HG03280 (cell line): ENCODE measurements at regions not wholly inside any gene's neighbourhood (a gene's known extent, or its start where the extent isn't known, plus 50 kb on each side); places are given as distances from the start of the nearest gene placed in this dataset.
A peak's percentile ranks its signal among the peaks of the same experiment; 100 is the strongest.
"Not testable (repeated sequence)": the region's sequence is repeated elsewhere in the genome, so short reads cannot be mapped to it uniquely, and the experiment has no call there.

Source experiments
- ATAC-seq: cut with Tn5 transposase; IDR thresholded peaks from one replicate; pipeline ENCODE4 v1.9.1; 2021; ENCODE audit warnings: mild to moderate bottlenecking, moderate library complexity; ENCODE audit not compliant: unreplicated experiment

DNA sequence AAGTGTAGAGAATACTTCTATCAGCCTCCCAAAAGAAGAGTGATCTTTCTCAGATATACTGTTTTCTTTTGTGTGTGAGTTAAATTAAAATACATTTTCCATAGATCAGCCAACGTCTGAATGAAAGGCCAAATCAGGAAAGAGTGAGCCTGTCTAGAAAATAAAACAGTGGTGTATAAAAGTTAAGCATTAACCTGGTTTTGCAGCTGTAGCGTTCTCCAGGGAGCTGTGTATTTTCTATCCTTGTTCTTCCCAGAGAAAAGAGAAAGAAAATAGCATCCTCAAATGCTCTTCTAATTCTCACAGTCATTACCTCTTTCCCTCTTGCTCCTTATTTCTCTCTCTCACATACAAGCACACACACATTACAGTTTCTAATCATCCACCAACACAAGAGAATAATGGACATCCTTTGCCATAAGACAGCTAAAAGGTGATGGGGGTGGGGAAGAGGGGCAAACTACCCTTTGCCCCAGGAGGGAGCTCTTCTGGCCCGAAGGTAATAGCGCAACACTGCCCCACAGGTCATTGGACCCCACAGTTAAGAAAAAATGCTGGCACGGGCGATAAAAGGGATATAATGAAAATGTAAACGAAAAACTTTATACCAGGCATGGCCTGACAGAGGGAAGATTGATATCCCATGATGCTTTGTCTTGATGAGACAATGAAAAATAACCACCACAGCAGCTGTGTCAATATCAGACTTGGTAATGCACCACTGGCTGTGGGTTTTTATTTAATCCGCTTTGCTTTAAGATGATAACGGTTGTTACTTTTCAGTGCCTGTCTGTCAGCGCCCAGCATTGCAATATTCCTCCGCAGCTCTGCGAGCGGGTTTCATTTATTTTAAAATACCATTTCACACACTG lies 150.3 kb downstream of the NUF2 start:
- no peak for ATAC-seq

DNA sequence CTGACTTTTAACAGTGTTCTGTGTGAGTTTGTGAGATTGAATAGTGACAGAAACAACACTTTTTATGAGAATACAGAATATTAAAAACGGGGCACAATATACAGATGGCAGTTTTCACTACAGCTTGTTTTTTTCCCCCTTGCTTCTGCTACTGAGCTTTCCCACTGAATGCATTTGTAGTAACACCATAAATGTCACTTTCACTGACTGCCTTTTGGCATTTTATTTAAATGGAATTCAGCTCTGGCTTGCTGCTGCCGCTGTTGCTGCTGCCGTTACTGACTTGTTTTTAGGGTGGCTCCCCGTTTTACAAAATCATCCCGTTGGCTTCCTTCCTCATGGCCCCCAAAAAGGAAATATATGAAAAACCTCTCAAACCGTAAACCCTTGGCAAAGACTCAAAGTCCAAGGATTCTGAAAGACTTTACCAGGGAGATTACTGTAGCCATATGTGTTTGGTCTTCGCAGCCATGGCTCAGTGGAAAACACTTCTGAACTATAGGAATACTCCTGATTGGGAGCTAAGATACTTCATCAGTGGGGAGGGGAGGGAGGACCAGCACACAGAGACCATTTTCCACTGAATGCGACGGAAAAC lies 151.0 kb downstream of the NUF2 start:
- ATAC-seq: no peak

DNA sequence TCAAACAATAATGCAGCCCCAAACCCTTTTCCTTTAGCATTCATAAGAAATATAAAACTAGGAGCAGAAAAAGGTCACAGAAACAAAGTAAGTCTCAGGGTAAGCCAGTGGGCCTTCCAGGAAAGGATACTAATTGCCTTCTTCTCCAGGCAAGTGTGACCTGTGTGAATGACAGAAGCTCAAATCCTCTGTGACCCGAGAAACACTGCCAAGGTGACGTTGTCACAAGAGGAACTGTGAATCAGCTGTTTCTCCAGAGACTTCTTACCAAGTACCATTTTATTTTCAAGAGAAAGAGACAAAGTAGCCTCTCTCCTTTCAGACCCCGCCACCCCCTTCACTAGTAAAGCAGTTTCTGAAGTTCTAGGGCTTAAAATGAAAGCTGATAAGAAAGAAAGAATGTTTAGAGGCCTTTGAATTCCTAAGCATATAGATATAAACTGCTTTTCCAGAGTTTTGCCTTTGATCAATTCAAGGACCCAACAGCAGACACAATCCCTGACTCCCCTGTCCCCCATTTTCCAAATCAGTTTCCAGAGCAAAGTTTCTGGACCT lies 155.6 kb downstream of the NUF2 start:
- no peak for ATAC-seq

DNA sequence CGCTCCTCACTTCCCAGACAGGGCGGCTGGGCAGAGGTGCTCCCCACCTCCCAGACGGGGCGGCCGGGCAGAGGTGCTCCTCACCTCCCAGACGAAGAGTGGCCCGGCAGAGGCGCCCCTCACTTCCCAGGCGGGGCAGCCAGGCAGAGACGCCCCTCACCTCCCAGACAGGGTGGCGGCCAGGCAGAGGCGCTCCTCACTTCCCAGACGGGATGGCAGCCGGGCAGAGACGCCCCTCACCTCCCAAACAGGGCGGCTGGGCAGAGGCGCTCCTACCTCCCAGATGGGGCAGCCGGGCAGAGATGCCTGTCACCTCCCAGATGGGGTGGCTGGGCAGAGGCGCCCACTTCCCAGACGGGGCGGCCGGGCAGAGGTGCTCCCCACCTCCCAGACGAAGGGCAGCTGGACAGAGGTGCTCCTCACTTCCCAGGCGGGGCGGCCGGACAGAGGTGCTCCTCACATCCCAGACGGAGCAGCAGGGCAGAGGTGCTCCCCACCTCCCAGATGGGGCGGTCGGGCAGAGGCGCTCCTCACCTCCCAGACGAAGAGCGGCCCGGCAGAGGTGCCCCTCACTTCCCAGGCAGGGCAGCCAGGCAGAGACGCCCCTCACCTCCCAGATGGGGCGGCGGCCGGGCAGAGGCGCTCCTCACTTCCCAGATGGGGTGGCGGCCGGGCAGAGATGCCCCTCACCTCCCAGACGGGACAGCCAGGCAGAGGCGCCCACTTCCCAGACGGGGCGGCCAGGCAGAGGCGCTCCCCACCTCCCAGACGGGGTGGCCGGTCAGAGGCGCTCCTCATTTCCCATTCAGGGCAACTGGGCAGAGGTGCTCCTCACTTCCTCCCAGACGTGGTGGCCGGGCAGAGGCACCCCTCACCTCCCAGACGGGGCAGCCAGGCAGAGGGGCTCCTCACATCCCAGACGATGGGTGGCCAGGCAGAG lies 176.9 kb downstream of the NUF2 start:
- not testable (repeated sequence) for ATAC-seq

DNA sequence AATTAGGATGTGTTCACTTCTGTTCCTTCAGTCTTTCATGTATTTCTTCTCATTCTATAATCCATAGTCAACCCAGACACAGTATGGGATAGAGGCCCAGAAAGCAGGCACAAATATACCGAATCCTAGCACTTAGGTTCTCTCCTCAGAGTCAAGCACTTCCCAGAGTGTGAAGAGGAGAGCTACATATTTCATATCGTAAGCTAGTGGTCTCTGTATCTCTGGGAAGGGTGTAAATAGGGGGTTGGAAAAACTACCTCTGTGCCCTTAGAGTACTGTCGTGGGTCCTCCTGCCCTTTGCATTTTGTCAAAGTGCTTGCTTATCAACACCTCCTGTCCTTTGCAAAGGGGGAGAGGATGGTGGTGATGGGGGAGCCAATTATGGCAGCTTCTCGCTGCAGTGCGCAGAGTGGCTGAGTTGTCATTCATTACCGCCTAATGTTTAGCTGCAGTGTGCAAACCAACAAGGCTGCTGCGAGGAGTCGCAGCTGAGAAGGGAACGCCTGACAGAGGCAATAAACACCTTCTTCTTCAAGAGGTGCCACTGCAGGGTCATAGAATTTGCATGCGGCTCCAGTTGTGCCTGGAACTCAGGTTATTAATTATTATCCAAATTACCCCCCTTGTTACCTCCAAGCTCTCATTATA lies 182.7 kb downstream of the NUF2 start:
- no peak for ATAC-seq

DNA sequence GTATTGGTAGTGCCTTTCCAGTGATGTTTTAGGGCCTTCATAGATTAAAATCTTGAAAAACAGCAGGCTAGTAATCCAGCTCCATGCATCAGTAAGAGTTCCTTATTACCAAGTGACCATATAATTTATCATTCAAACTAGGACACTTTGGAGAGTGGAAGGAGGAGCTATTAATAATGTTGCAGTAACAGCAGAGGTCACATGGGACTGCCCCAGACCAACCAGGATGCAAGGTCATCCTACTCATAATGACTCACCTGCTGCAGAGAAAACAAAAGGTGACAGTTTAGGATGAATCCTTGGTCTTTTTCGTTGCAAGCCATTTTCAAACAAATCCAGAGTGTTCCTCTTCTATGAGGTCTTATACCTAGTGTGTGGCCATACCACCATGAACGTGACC lies 187.4 kb downstream of the NUF2 start:
- no peak for ATAC-seq

DNA sequence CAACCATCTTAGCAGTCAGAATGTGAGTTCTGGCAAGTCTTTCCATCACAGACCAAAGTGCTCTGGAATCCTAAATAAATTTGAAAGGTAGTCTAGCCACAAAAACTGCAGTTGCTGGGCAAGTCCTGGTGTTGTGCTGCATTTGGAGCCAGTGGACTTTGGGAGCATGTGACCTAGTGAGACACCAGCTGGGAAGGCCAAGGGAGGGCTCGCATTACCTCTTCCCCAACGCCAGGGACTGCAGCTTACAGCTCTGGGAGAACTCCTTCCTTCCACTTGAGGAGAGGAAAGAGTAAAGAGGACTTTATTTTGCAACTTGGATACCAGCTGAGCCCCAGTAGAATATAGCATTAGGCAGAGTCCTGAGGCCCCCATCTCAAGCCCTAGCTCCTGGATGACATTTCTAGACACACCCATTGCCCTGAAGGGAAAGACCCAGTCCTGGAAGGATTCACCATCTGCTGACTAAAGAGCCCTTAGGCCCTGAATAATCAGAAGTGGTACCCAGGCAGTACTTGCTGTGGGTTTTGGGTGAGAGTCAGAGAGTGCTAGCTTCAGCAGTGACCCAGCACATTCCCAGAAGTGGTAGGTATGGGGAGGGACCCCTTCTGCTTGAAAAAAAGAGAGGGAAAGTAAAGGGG lies 190.7 kb downstream of the NUF2 start:
- ATAC-seq: no peak

DNA sequence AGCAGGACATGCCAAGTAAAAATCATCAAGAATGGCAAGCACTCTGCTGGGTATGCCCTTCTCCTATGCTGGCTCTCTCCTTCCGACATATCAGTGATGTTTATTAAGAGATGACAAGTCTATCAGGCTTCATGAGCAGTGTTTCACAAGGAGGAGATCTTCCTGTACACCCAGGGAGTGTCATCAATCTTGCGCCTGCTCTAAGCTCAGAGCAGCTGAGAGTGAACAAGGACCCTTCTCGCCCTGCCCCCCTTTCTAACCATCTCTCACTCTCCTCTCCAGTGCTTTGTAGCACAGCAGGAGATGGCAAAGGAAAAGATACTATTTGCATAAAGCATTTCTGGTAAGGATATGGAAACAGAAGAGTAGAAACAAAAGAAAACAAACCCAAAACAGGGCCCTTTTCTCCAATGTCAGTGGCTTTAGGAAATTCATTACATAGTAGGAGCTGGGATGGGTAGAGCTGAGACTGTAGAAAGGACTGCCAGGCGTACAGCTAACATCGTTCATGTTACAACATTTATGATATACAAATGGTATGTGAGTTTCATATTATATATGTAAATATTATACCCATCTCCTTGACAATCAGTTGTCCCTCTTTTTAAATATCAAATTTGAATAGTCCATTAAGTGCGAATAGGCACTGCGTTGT lies 201.7 kb downstream of the NUF2 start:
- no peak for ATAC-seq

DNA sequence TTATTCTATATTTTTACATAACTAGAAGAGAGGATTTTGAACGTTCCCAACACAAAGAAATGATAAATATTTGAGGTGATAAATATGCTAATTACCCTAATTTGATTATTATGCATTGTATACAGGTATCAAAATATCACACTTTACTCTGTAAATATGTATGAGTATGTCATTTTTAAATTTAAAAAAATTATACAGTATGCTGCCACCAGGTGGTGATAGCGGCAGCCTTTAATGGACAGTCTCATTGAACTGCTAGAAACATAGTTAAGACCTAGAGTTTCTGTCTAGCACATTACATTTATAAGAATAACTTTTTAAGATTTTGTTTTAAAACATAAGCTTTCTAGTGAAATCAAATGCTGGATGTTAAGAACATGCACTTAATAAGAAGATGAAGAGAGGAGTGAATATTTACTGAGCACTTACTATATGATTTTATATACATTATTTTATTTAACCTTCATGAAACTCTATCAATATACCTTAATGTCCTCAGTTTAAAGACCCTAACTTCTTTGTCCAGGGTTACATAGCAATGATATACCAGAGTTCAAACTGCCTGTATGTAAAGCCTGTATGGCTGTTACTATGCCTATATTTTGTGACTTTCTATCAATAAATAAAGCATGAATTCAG lies 207.1 kb downstream of the NUF2 start:
- peak; percentile 76 for ATAC-seq

DNA sequence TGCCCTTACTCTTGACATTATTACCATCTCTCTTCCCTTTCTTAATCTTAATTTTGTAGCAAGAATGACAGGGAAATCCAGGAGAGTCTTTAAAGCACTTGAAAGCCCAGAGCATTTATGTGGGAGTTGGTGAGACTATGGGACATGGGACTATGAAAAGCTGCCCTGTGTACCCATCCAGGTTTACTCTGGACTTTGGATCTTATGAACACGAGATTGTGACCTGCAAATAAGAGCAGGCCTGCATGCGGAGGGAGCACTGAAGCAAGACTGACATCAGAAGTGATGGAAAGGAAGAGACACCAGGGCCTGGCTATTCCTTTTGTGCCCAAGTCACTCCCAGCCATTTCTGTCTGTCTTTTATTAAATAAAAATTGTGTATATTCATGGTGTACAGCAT lies 209.6 kb downstream of the NUF2 start:
- no peak for ATAC-seq

DNA sequence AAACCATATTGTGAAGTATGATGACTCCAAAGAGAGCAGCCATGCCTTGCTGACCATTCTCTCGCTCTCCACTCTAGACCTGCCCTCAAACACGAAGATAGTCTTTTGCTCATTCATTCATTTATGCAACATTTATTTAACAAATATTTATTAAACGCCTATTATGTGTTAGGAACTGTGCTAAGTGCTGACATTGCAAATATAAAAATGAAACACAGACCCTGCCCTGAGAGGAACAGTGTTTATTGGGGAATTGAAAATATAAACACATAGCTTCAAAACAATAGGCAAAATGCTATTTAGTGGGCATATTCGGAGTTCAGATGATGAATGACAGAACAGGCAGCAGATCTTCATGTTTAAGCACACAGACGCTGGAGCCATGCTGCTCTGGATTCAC lies 213.6 kb downstream of the NUF2 start:
- no peak for ATAC-seq

DNA sequence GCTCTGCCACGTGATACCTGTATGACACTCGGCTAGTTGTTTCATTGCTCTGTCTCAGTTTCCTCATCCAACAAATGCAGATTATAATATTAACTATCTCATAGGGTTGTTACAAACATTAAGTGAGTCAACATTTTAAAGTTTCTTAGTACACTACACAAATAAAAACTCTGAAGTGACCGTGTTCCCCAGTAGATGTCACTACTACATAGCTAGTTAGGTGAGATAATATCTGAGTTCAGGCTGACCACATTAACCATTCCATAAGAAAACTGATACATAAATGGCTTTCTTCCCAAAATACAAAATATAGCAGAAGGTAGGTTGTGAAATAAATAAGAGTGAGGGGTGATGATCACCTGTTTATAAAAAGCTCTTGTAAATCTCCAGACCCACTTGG lies 214.1 kb downstream of the NUF2 start:
- no peak for ATAC-seq

DNA sequence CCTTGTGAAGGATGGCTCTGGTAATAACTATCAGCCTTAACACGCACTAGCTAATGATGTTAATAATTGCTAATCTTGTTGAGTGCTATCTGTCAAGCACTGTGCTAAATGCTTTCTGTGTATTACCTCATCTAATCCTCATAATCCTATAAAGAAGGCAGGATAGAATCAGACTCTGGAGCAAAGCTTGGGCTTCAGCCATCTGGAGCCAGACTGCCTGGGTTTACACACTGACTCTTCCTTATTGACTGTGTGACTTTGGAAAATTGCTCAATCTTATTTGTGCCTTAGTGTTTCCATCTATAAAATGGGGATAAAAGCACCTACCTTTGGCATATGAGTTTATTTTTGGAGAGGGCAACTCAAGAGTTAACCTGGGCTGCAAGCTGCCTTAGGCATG lies 216.1 kb downstream of the NUF2 start:
- no peak for ATAC-seq

DNA sequence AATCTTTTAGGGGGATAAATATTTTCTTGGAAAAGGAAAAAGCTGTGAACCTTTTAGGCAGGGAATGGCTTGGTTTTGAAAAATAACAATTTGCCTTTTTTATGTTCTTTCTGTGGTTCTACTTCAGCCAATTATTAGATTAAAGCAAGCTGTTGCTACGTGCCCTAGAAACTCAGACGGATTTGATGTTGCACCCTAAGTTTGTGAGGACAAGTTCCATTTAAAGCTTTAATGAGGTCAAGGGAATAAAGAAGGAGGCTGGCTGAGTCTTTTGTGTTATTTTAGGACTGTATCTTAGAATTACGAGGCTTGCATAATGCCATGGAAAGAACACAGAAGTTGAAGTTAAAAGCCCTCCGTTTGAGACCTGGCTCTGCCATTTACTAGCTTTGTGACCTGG lies 216.9 kb downstream of the NUF2 start:
- no peak for ATAC-seq

DNA sequence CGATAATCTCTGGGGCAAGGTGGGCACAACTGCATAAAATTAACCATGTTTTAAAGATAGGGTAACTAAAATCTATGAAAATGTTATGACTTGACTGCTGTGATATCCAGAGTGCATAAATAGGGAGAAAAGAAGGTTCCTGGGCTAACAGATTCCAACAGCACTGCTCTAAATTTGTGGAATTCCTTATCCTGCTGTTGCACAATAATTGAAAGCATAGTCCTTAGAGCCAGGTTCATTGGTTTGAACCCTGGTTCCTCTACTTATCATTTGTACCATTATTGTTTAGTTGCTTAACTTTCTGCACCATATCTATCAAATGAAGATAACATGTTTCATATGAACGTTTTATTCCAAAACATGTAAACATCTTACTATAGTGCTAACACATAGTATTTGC lies 219.0 kb downstream of the NUF2 start:
- ATAC-seq: no peak

DNA sequence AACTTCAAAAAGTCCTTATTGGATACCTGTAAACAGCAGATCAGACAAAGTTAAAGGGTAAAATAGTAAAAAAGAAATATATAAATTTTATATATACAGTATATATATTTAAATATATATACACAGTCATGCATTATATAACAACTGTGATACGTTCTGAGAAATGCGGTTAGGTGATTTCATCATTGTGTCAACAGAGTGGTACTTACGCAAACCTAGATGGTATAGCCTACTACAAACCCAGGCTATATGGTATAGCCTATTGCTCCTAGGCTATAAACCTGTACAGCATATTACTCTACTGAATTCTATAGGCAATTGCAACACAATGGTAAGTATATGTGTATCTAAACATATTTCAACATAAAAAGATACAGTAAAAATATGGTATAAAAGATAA lies 222.7 kb downstream of the NUF2 start:
- no peak for ATAC-seq

DNA sequence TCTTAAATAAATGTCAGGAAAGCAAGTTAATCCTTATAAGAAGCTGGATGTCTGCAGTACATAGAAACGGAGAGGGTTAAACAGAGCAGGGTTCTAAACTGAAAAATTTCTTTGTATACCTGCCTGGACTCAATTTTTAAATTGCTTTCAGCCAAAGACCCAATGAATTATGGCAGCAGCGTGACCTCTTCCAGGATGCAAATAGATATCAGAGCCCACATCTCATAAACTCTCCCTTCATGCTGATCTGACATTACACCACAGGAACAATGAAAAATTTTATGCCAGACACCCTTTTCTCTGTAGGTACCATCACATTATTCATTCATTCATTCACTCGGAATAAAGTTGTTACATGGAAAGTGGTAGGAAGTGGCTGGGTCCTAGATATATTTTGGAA lies 236.4 kb downstream of the NUF2 start:
- no peak for ATAC-seq

DNA sequence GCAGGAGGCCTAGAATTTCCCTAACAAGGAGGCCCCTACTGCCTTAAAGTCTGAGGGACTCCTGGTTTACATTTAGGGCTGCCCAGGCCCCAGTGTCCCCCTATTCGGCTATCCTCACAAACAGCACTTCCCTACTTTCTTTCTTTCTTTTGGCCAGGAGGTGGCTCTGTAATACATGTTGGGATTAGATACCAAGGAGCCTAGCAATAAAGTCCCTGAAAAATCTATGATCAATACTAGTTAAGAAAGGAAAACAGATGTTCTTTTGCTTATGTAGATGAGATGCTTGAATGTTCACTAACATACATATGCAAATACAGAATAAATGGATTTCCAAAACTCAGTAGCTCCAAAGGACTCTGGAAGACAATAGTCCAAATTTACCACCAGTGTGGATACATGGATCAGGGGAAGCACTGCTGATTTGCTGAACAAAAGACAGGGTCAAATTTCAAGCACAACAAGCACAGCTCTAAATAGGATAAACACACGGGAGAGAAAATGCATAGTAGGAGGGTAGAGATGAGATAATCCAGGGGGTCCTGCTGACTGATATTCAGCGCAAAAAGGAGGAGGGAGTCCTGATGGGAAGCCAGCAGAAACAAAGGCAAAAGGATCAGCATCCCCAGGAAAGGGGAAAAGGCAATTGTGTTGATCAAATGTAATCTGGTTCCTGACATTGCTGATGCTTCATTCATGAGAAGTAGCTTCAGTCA lies 240.0 kb downstream of the NUF2 start:
- ATAC-seq: no peak

DNA sequence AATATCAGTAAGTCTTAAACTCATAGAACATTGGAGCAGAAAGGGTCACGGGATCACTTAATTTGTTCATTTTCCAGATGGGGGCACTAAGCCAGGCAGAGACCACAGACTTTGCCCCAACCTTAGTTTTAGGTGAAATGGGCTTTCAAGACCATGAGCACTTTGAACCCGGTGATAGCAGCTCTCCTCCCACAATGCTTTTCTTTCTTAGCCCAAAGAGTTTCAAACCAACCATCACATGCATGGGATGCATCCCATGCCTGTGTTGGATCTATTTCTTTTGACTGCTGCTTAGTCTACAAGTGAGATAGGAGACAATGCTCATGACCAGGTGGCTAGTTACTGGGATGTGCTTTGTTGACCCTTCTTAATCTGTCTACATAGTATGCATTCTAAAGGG lies 240.6 kb downstream of the NUF2 start:
- no peak for ATAC-seq
